ENCODE measurements at regions not wholly inside any gene's neighbourhood (a gene's known extent, or its start where the extent isn't known, plus 50 kb on each side); places are given as distances from the start of the nearest gene placed in this dataset.
"Not testable (repeated sequence)": the region's sequence is repeated elsewhere in the genome, so short reads cannot be mapped to it uniquely, and the experiment has no call there.

DNA sequence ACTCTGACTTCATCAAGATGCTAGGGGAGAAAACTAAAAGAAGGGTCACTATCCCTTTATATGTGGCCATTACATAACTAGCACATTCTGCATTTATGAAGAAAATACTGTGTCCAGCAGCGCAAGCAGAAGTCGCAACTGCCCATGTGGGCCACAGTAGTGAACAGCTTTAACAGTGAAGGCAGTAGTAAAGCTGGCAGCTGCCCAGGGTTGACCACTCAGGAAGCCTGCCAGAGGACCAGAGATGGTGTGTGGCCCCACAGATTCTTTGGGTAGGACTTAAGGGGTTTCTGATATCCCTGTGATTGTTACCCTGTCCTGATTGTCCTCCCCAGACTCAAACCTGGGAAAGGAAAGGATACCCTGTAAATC lies 88.3 kb upstream of the NT5E start:
- Histone ChIP-seq H3K36me3 (ENCODE audit: insufficient read depth, low read length) (no peaks in the 10 kb centered on the region), H3K4me2 (ENCODE audit: low read length) (no peak overlapping the region), H3K27ac (ENCODE audit: low read depth, low read length, poor library complexity, severe bottlenecking) (no peak overlapping the region), H2AFZ (ENCODE audit: low read length) (no peak overlapping the region), H3K27me3 (ENCODE audit: insufficient read depth, low read length) (no peaks in the 10 kb centered on the region), H3K9me3 (ENCODE audit: low read length) (no peaks in the 10 kb centered on the region), H3K79me2 (ENCODE audit: insufficient read depth, low read length) (no peaks in the 10 kb centered on the region), H3K4me3 (ENCODE audit: low read depth, low read length, poor library complexity, severe bottlenecking) (no peak overlapping the region), H3K4me1 (ENCODE audit: insufficient read depth, low read length, severe bottlenecking) (no peaks in the 10 kb centered on the region), H4K20me1 (ENCODE audit: insufficient read depth, low read length) (no peaks in the 10 kb centered on the region), H3K9ac (ENCODE audit: low read length) (no peak overlapping the region), H3K9me2 (ENCODE audit: low read depth, low read length) (no peaks in the 10 kb centered on the region), H3F3A (ENCODE audit: insufficient read depth, low read length) (no peaks in the 10 kb centered on the region)
- no peak for TF ChIP-seq EZH2 (IDR thresholded peaks at IDR 0.05; ENCODE audit: borderline replicate concordance, low read length)
- TF ChIP-seq, protein P1, sequence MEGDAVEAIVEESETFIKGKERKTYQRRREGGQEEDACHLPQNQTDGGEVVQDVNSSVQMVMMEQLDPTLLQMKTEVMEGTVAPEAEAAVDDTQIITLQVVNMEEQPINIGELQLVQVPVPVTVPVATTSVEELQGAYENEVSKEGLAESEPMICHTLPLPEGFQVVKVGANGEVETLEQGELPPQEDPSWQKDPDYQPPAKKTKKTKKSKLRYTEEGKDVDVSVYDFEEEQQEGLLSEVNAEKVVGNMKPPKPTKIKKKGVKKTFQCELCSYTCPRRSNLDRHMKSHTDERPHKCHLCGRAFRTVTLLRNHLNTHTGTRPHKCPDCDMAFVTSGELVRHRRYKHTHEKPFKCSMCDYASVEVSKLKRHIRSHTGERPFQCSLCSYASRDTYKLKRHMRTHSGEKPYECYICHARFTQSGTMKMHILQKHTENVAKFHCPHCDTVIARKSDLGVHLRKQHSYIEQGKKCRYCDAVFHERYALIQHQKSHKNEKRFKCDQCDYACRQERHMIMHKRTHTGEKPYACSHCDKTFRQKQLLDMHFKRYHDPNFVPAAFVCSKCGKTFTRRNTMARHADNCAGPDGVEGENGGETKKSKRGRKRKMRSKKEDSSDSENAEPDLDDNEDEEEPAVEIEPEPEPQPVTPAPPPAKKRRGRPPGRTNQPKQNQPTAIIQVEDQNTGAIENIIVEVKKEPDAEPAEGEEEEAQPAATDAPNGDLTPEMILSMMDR (IDR thresholded peaks at IDR 0.05; ENCODE audit: low read length) = no peak

- Histone ChIP-seq H3K9ac (ENCODE audit: low read length) (no peak overlapping the region), H3K4me2 (ENCODE audit: low read length) (no peak overlapping the region), H3K36me3 (ENCODE audit: insufficient read depth, low read length) (no peaks in the 10 kb centered on the region), H4K20me1 (ENCODE audit: insufficient read depth, low read length) (no peaks in the 10 kb centered on the region), H3F3A (ENCODE audit: insufficient read depth, low read length) (no peaks in the 10 kb centered on the region), H3K4me1 (ENCODE audit: insufficient read depth, low read length, severe bottlenecking) (no peaks in the 10 kb centered on the region), H3K9me2 (ENCODE audit: low read depth, low read length) (no peaks in the 10 kb centered on the region), H2AFZ (ENCODE audit: low read length) (no peak overlapping the region), H3K4me3 (ENCODE audit: low read depth, low read length, poor library complexity, severe bottlenecking) (no peak overlapping the region), H3K79me2 (ENCODE audit: insufficient read depth, low read length) (no peaks in the 10 kb centered on the region), H3K27ac (ENCODE audit: low read depth, low read length, poor library complexity, severe bottlenecking) (no peak overlapping the region), H3K9me3 (ENCODE audit: low read length) (no peaks in the 10 kb centered on the region), H3K27me3 (ENCODE audit: insufficient read depth, low read length) (no peaks in the 10 kb centered on the region)
- TF ChIP-seq, protein P1 (IDR thresholded peaks at IDR 0.05; ENCODE audit: low read length) = no peak
- TF ChIP-seq EZH2 (IDR thresholded peaks at IDR 0.05; ENCODE audit: borderline replicate concordance, low read length) = no peak
Measured at GRCh38 chr6:85360794-85361642, 88.9 kb upstream of the NT5E start.

GRCh38 chr6:85357651-85358050 lies 92.2 kb upstream of the NT5E start:
- H3F3A ChIP-seq (ENCODE audit: insufficient read depth, low read length) = no peaks in the 10 kb centered on the region
- no peaks in the 10 kb centered on the region for H3K9me2 ChIP-seq (ENCODE audit: low read depth, low read length)
- no peak overlapping the region for H3K4me2 ChIP-seq (ENCODE audit: low read length)
- H3K27ac ChIP-seq (ENCODE audit: low read depth, low read length, poor library complexity, severe bottlenecking) = no peak overlapping the region
- H3K4me1 ChIP-seq (ENCODE audit: insufficient read depth, low read length, severe bottlenecking) = no peaks in the 10 kb centered on the region
- H3K4me3 ChIP-seq (ENCODE audit: low read depth, low read length, poor library complexity, severe bottlenecking) = no peak overlapping the region
- no peaks in the 10 kb centered on the region for H3K79me2 ChIP-seq (ENCODE audit: insufficient read depth, low read length)
- H4K20me1 ChIP-seq (ENCODE audit: insufficient read depth, low read length) = no peaks in the 10 kb centered on the region
- H2AFZ ChIP-seq (ENCODE audit: low read length) = no peak overlapping the region
- H3K36me3 ChIP-seq (ENCODE audit: insufficient read depth, low read length) = no peaks in the 10 kb centered on the region
- no peaks in the 10 kb centered on the region for H3K9me3 ChIP-seq (ENCODE audit: low read length)
- H3K9ac ChIP-seq (ENCODE audit: low read length) = no peak overlapping the region
- H3K27me3 ChIP-seq (ENCODE audit: insufficient read depth, low read length) = no peaks in the 10 kb centered on the region
- TF ChIP-seq, protein P1 (IDR thresholded peaks at IDR 0.05; ENCODE audit: low read length) = no peak

GRCh38 chr6:85356743-85357142 lies 93.1 kb upstream of the NT5E start:
- not testable (repeated sequence) for H3K9me2 ChIP-seq (ENCODE audit: low read depth, low read length); H3K36me3 ChIP-seq (ENCODE audit: insufficient read depth, low read length); H3F3A ChIP-seq (ENCODE audit: insufficient read depth, low read length); H3K4me1 ChIP-seq (ENCODE audit: insufficient read depth, low read length, severe bottlenecking); H3K9me3 ChIP-seq (ENCODE audit: low read length); H3K27me3 ChIP-seq (ENCODE audit: insufficient read depth, low read length); H3K4me3 ChIP-seq (ENCODE audit: low read depth, low read length, poor library complexity, severe bottlenecking); H3K79me2 ChIP-seq (ENCODE audit: insufficient read depth, low read length); H3K27ac ChIP-seq (ENCODE audit: low read depth, low read length, poor library complexity, severe bottlenecking); H3K4me2 ChIP-seq (ENCODE audit: low read length); H4K20me1 ChIP-seq (ENCODE audit: insufficient read depth, low read length); H3K9ac ChIP-seq (ENCODE audit: low read length); H2AFZ ChIP-seq (ENCODE audit: low read length)
